ENCODE measurements at regions not wholly inside any gene's neighbourhood (a gene's known extent, or its start where the extent isn't known, plus 50 kb on each side); places are given as distances from the start of the nearest gene placed in this dataset.

- Histone ChIP-seq H3K9ac (ENCODE audit: low read length) (no peak overlapping the region), H3K4me2 (ENCODE audit: low read length) (no peak overlapping the region), H3K36me3 (ENCODE audit: control insufficient read depth in 1 of 2, insufficient read depth in 2 of 2, low read length in 2 of 2) (no peaks in the 10 kb centered on the region), H3K79me2 (ENCODE audit: insufficient read depth, low read length) (no peaks in the 10 kb centered on the region), H3K9me3 (ENCODE audit: control insufficient read depth in 1 of 2, insufficient read depth in 1 of 2, low read depth in 1 of 2, low read length in 2 of 2) (no peaks in the 10 kb centered on the region), H4K20me1 (ENCODE audit: insufficient read depth) (no peaks in the 10 kb centered on the region), H3K4me3 (replicated peaks in 1 of 2; ENCODE audit: low read depth in 1 of 2, low read length in 2 of 2) (no peak overlapping the region), H3K27ac (ENCODE audit: low read depth, low read length) (no peak overlapping the region), H3K4me1 (ENCODE audit: control insufficient read depth in 1 of 2, insufficient read depth in 2 of 2, low read length in 2 of 2) (no peaks in the 10 kb centered on the region), H2AFZ (ENCODE audit: low read depth, low read length, poor library complexity, severe bottlenecking) (no peak overlapping the region), H3K27me3 (ENCODE audit: insufficient read depth, low read length) (no peaks in the 10 kb centered on the region), H3K9me2 (ENCODE audit: insufficient read depth) (no peaks in the 10 kb centered on the region)
- TF ChIP-seq, protein P1, sequence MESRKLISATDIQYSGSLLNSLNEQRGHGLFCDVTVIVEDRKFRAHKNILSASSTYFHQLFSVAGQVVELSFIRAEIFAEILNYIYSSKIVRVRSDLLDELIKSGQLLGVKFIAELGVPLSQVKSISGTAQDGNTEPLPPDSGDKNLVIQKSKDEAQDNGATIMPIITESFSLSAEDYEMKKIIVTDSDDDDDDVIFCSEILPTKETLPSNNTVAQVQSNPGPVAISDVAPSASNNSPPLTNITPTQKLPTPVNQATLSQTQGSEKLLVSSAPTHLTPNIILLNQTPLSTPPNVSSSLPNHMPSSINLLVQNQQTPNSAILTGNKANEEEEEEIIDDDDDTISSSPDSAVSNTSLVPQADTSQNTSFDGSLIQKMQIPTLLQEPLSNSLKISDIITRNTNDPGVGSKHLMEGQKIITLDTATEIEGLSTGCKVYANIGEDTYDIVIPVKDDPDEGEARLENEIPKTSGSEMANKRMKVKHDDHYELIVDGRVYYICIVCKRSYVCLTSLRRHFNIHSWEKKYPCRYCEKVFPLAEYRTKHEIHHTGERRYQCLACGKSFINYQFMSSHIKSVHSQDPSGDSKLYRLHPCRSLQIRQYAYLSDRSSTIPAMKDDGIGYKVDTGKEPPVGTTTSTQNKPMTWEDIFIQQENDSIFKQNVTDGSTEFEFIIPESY (IDR thresholded peaks at IDR 0.05; ENCODE audit: extremely low read depth, insufficient replicate concordance, low read length) = no peak
- TF ChIP-seq CTCF (IDR thresholded peaks at IDR 0.05 in 2 of 3, conservative IDR thresholded peaks at IDR 0.05 in 1 of 3; ENCODE audit: borderline replicate concordance in 1 of 3, insufficient read depth in 1 of 3, low read depth in 2 of 3, low read length in 2 of 3) = no peak
- no peak for TF ChIP-seq EGR1 (IDR thresholded peaks at IDR 0.05; ENCODE audit: low read depth)
- no peak for TF ChIP-seq EZH2phosphoT487 (IDR thresholded peaks at IDR 0.05; ENCODE audit: borderline replicate concordance)
- no peak for TF ChIP-seq RAD21 (IDR thresholded peaks at IDR 0.05; ENCODE audit: low read depth)
- TF ChIP-seq SRF (IDR thresholded peaks at IDR 0.05; ENCODE audit: low read depth) = no peak
- TF ChIP-seq JUND (IDR thresholded peaks at IDR 0.05) = no peak
- no peak for TF ChIP-seq FOSL1 (IDR thresholded peaks at IDR 0.05; ENCODE audit: low read depth)
- no peak for TF ChIP-seq CEBPB (IDR thresholded peaks at IDR 0.05; ENCODE audit: low read depth)
- TF ChIP-seq REST (IDR thresholded peaks at IDR 0.05; ENCODE audit: low read depth) = no peak
- TF ChIP-seq POLR2AphosphoS5 (IDR thresholded peaks at IDR 0.05; ENCODE audit: low read depth, low read length) = no peak
- no peak for TF ChIP-seq ELF1 (IDR thresholded peaks at IDR 0.05; ENCODE audit: borderline replicate concordance, low read depth)
- no peak for TF ChIP-seq EZH2 (IDR thresholded peaks at IDR 0.05)
- TF ChIP-seq POLR2A (IDR thresholded peaks at IDR 0.05; ENCODE audit: borderline replicate concordance, extremely low read depth, insufficient read depth, insufficient read length) = no peak
- no peak for TF ChIP-seq TCF7L2 (IDR thresholded peaks at IDR 0.05; ENCODE audit: borderline replicate concordance, extremely low read depth, insufficient read depth, insufficient read length)
- no peak for TF ChIP-seq ZFX (IDR thresholded peaks at IDR 0.05)
- TF ChIP-seq ZNF274 (IDR thresholded peaks at IDR 0.05; ENCODE audit: low read depth, low read length) = no peak
- TF ChIP-seq YY1 (IDR thresholded peaks at IDR 0.05; ENCODE audit: extremely low read depth, insufficient replicate concordance, low read depth, low read length) = no peak
- TF ChIP-seq SIN3A (IDR thresholded peaks at IDR 0.05; ENCODE audit: low read depth) = no peak
- POLR2A ChIA-PET = no interaction called here
- CTCF ChIA-PET = no interaction called here
- ATAC-seq (no peak), DNase-seq (ENCODE audit: low read depth, low spot score) (no peak)
- intact Hi-C loops (cut with micrococcal nuclease) = no loop called here
- RAD21 ChIA-PET (ENCODE audit: low non-redundant PET in 1 of 2, low total read pairs in 2 of 2, uncharacterized antibody in 2 of 2, unreplicated experiment in 2 of 2) = no interaction called here
- no TSS peak for BruUV-seq (replicated peaks)
Observed at GRCh38 chr11:70851308-70851707, 401.1 kb downstream of the SHANK2 start.
